Gastroesophageal sphincter (tissue), 3 donors: ENCODE measurements at regions not wholly inside any gene's neighbourhood (a gene's known extent, or its start where the extent isn't known, plus 50 kb on each side); places are given as distances from the start of the nearest gene placed in this dataset.

Experiments used
- CTCF ChIP-seq, 4 experiments: fragments of 200-600 bp in 2 of 4; fragments of 450-650 bp in 2 of 4; sonication (generic) in 1 of 4; IDR thresholded peaks; one replicate each; pipeline ENCODE4 v1.5.1; 2017 to 2019; ENCODE audit warnings: antibody characterized with exemption in 4 of 4, mild to moderate bottlenecking in 2 of 4, moderate library complexity in 2 of 4
- EP300 ChIP-seq: sonication (generic); formaldehyde crosslinking; IDR thresholded peaks from one replicate; pipeline ENCODE4 v1.6.1; 2017; ENCODE audit warnings: antibody characterized with exemption, mild to moderate bottlenecking
- POLR2A ChIP-seq, 2 donors: fragments of 450-650 bp; IDR thresholded peaks; one replicate each; pipeline ENCODE4 v1.6.1; 2017; ENCODE audit warnings: antibody characterized with exemption in 2 of 2, mild to moderate bottlenecking in 2 of 2, moderate library complexity in 1 of 2
- POLR2AphosphoS5 ChIP-seq: sonication (generic); formaldehyde crosslinking; IDR thresholded peaks from one replicate; pipeline ENCODE4 v1.6.1; 2017; ENCODE audit warnings: antibody characterized with exemption

- TF ChIP-seq POLR2AphosphoS5, result no peak
- no peak for TF ChIP-seq CTCF (IDR thresholded peaks at IDR 0.05)
- TF ChIP-seq EP300, result no peak
- no peak for TF ChIP-seq POLR2A (IDR thresholded peaks at IDR 0.05)
Observed at GRCh38 chr4:146033149-146033548, 94.5 kb upstream of the ZNF827 start.
